ENCODE measurements at regions not wholly inside any gene's neighbourhood (a gene's known extent, or its start where the extent isn't known, plus 50 kb on each side); places are given as distances from the start of the nearest gene placed in this dataset.

DNA sequence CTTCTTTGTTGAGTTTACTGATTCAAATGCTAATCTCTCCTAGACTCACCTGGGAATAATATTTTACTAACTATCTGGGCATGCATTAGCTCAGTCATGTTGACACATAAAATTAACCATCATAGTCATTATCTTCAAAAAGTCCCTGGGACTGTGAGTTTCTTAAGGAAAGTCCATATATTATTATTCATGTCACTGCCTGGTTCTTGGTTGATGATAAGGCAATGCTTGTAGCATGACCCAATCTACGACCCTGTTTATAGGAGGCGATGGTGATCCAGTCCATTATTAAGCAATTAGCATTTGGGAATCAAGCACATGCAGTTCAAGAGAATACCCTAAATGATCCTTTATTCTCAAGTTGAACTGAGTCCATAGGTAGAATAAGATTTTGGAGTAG is 54.8 kb upstream of the MPHOSPH6 start:
- H3K4me3 ChIP-seq (ENCODE audit: low read depth, low read length), result no peak overlapping the region
- DNase-seq (ENCODE audit: low read depth), result no peak
- TF ChIP-seq, protein P1, sequence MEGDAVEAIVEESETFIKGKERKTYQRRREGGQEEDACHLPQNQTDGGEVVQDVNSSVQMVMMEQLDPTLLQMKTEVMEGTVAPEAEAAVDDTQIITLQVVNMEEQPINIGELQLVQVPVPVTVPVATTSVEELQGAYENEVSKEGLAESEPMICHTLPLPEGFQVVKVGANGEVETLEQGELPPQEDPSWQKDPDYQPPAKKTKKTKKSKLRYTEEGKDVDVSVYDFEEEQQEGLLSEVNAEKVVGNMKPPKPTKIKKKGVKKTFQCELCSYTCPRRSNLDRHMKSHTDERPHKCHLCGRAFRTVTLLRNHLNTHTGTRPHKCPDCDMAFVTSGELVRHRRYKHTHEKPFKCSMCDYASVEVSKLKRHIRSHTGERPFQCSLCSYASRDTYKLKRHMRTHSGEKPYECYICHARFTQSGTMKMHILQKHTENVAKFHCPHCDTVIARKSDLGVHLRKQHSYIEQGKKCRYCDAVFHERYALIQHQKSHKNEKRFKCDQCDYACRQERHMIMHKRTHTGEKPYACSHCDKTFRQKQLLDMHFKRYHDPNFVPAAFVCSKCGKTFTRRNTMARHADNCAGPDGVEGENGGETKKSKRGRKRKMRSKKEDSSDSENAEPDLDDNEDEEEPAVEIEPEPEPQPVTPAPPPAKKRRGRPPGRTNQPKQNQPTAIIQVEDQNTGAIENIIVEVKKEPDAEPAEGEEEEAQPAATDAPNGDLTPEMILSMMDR (IDR thresholded peaks at IDR 0.05; ENCODE audit: low read depth, low read length, missing control alignments), result no peak

DNA sequence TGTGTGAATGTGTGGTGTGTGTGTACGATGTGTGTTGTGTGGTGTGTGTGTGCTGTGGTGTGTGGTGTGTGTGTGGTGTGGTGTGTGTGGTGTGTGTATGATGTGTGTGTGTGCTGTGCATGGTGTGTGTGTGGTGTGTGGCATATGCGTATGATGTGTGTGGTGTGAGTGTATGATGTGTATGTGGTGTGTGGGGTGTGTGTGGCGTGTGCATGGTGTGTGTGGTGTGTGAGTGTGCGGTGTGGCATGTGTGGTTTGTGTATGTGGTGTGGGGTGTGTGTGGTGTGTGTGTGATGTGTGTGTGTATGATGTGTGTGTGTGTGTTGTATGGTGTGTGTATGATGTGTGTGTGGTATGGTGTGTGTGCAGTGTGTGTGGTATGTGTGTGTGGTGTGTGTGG is 50.5 kb upstream of the MPHOSPH6 start:
- DNase-seq (ENCODE audit: low read depth), result no peak
- TF ChIP-seq, protein P1 (IDR thresholded peaks at IDR 0.05; ENCODE audit: low read depth, low read length, missing control alignments), result no peak
- H3K4me3 ChIP-seq (ENCODE audit: low read depth, low read length), result no peak overlapping the region
